ENCODE measurements at regions not wholly inside any gene's neighbourhood (a gene's known extent, or its start where the extent isn't known, plus 50 kb on each side); places are given as distances from the start of the nearest gene placed in this dataset.

- H3K36me3 ChIP-seq (ENCODE audit: control insufficient read depth, low read length), result no peaks in the 10 kb centered on the region
- H3K9me3 ChIP-seq (ENCODE audit: control insufficient read depth, insufficient read depth, low read length), result no peaks in the 10 kb centered on the region
- H3K27ac ChIP-seq (ENCODE audit: low read depth, low read length), result no peak overlapping the region
- H3K4me2 ChIP-seq (ENCODE audit: low read length), result no peak overlapping the region
- no peak overlapping the region for H3K4me3 ChIP-seq (ENCODE audit: low read length)
- no peaks in the 10 kb centered on the region for H3K79me2 ChIP-seq (ENCODE audit: control insufficient read depth, low read length)
- H3K9me2 ChIP-seq (replicated peaks; ENCODE audit: control insufficient read depth, low read length), result no peaks in the 10 kb centered on the region
- TF ChIP-seq EZH2phosphoT487 (IDR thresholded peaks at IDR 0.05; ENCODE audit: borderline replicate concordance, low read length) (no peak), CTCF (IDR thresholded peaks at IDR 0.05; ENCODE audit: low read depth, low read length, poor library complexity, severe bottlenecking) (no peak)
- no peaks in the 10 kb centered on the region for H3K27me3 ChIP-seq (ENCODE audit: control insufficient read depth, low read length)
- H3K4me1 ChIP-seq (ENCODE audit: control insufficient read depth, low read length), result no peaks in the 10 kb centered on the region
- no peaks in the 10 kb centered on the region for H4K20me1 ChIP-seq (ENCODE audit: control insufficient read depth, insufficient read depth, low read depth, low read length)
- H3F3A ChIP-seq (ENCODE audit: control insufficient read depth, insufficient read depth), result no peaks in the 10 kb centered on the region
These were observed 657.5 kb upstream of the NRP1 start for GRCh38 chr10:33991924-33992323.

- H3K4me1 ChIP-seq (ENCODE audit: control insufficient read depth, low read length), result no peaks in the 10 kb centered on the region
- no peaks in the 10 kb centered on the region for H3K27me3 ChIP-seq (ENCODE audit: control insufficient read depth, low read length)
- H3K9me3 ChIP-seq (ENCODE audit: control insufficient read depth, insufficient read depth, low read length), result no peaks in the 10 kb centered on the region
- no peaks in the 10 kb centered on the region for H3K79me2 ChIP-seq (ENCODE audit: control insufficient read depth, low read length)
- no peaks in the 10 kb centered on the region for H3K36me3 ChIP-seq (ENCODE audit: control insufficient read depth, low read length)
- H3F3A ChIP-seq (ENCODE audit: control insufficient read depth, insufficient read depth), result no peaks in the 10 kb centered on the region
- no peak overlapping the region for H3K27ac ChIP-seq (ENCODE audit: low read depth, low read length)
- TF ChIP-seq CTCF (IDR thresholded peaks at IDR 0.05; ENCODE audit: low read depth, low read length, poor library complexity, severe bottlenecking) (no peak), EZH2phosphoT487 (IDR thresholded peaks at IDR 0.05; ENCODE audit: borderline replicate concordance, low read length) (no peak)
- no peak overlapping the region for H3K4me2 ChIP-seq (ENCODE audit: low read length)
- no peak overlapping the region for H3K4me3 ChIP-seq (ENCODE audit: low read length)
- no peaks in the 10 kb centered on the region for H4K20me1 ChIP-seq (ENCODE audit: control insufficient read depth, insufficient read depth, low read depth, low read length)
- no peaks in the 10 kb centered on the region for H3K9me2 ChIP-seq (replicated peaks; ENCODE audit: control insufficient read depth, low read length)
These were observed 652.0 kb upstream of the NRP1 start for GRCh38 chr10:33986515-33986914.

- no peaks in the 10 kb centered on the region for H3F3A ChIP-seq (ENCODE audit: control insufficient read depth, insufficient read depth)
- no peaks in the 10 kb centered on the region for H3K9me3 ChIP-seq (ENCODE audit: control insufficient read depth, insufficient read depth, low read length)
- H3K36me3 ChIP-seq (ENCODE audit: control insufficient read depth, low read length), result no peaks in the 10 kb centered on the region
- no peaks in the 10 kb centered on the region for H3K27me3 ChIP-seq (ENCODE audit: control insufficient read depth, low read length)
- no peaks in the 10 kb centered on the region for H3K79me2 ChIP-seq (ENCODE audit: control insufficient read depth, low read length)
- H3K27ac ChIP-seq (ENCODE audit: low read depth, low read length), result no peak overlapping the region
- TF ChIP-seq EZH2phosphoT487 (IDR thresholded peaks at IDR 0.05; ENCODE audit: borderline replicate concordance, low read length) (no peak), CTCF (IDR thresholded peaks at IDR 0.05; ENCODE audit: low read depth, low read length, poor library complexity, severe bottlenecking) (no peak)
- no peak overlapping the region for H3K4me2 ChIP-seq (ENCODE audit: low read length)
- H3K9me2 ChIP-seq (replicated peaks; ENCODE audit: control insufficient read depth, low read length), result no peaks in the 10 kb centered on the region
- H3K4me1 ChIP-seq (ENCODE audit: control insufficient read depth, low read length), result no peaks in the 10 kb centered on the region
- no peaks in the 10 kb centered on the region for H4K20me1 ChIP-seq (ENCODE audit: control insufficient read depth, insufficient read depth, low read depth, low read length)
- H3K4me3 ChIP-seq (ENCODE audit: low read length), result no peak overlapping the region
These were observed 651.5 kb upstream of the NRP1 start for GRCh38 chr10:33986016-33986415.

- H4K20me1 ChIP-seq (ENCODE audit: control insufficient read depth, insufficient read depth, low read depth, low read length), result no peaks in the 10 kb centered on the region
- no peaks in the 10 kb centered on the region for H3K9me2 ChIP-seq (replicated peaks; ENCODE audit: control insufficient read depth, low read length)
- H3K4me1 ChIP-seq (ENCODE audit: control insufficient read depth, low read length), result no peaks in the 10 kb centered on the region
- no peak overlapping the region for H3K4me2 ChIP-seq (ENCODE audit: low read length)
- no peaks in the 10 kb centered on the region for H3K9me3 ChIP-seq (ENCODE audit: control insufficient read depth, insufficient read depth, low read length)
- no peaks in the 10 kb centered on the region for H3K79me2 ChIP-seq (ENCODE audit: control insufficient read depth, low read length)
- H3K27me3 ChIP-seq (ENCODE audit: control insufficient read depth, low read length), result no peaks in the 10 kb centered on the region
- no peak overlapping the region for H3K27ac ChIP-seq (ENCODE audit: low read depth, low read length)
- no peak for TF ChIP-seq CTCF (IDR thresholded peaks at IDR 0.05; ENCODE audit: low read depth, low read length, poor library complexity, severe bottlenecking)
- TF ChIP-seq EZH2phosphoT487 (IDR thresholded peaks at IDR 0.05; ENCODE audit: borderline replicate concordance, low read length), result no peak
- H3K36me3 ChIP-seq (ENCODE audit: control insufficient read depth, low read length), result no peaks in the 10 kb centered on the region
- H3F3A ChIP-seq (ENCODE audit: control insufficient read depth, insufficient read depth), result no peaks in the 10 kb centered on the region
- H3K4me3 ChIP-seq (ENCODE audit: low read length), result no peak overlapping the region
These were observed 648.5 kb upstream of the NRP1 start for GRCh38 chr10:33982995-33983394.
